ENCODE measurements at regions not wholly inside any gene's neighbourhood (a gene's known extent, or its start where the extent isn't known, plus 50 kb on each side); places are given as distances from the start of the nearest gene placed in this dataset.

- H3K27me3 ChIP-seq (replicated peaks) = no peaks in the 10 kb centered on the region
- in situ Hi-C loops (cut with HindIII; ENCODE audit: low pct_ligation_motif_present, low sequenced_read_pairs) = no loop called here
- H3K36me3 ChIP-seq (replicated peaks) = no peaks in the 10 kb centered on the region
- no peak overlapping the region for H3K4me3 ChIP-seq (ENCODE audit: low read depth, low read length)
- no peak for DNase-seq
- TF ChIP-seq CTCF (IDR thresholded peaks at IDR 0.05; ENCODE audit: low read depth, low read length, missing control alignments) = no peak
- no peak overlapping the region for H3K27ac ChIP-seq
Observed at GRCh38 chr14:71212093-71212492, 304.8 kb downstream of the PCNX1 start.

- TF ChIP-seq CTCF (IDR thresholded peaks at IDR 0.05; ENCODE audit: low read depth, low read length, missing control alignments) = no peak
- in situ Hi-C loops (cut with HindIII; ENCODE audit: low pct_ligation_motif_present, low sequenced_read_pairs) = no loop called here
- H3K27ac ChIP-seq = no peak overlapping the region
- no peak overlapping the region for H3K4me3 ChIP-seq (ENCODE audit: low read depth, low read length)
- DNase-seq = no peak
- no peaks in the 10 kb centered on the region for H3K27me3 ChIP-seq (replicated peaks)
- no peaks in the 10 kb centered on the region for H3K36me3 ChIP-seq (replicated peaks)
Observed at GRCh38 chr14:71212683-71213107, 305.4 kb downstream of the PCNX1 start.

GRCh38 chr14:71214241-71214640 lies 307.0 kb downstream of the PCNX1 start:
- TF ChIP-seq CTCF (IDR thresholded peaks at IDR 0.05; ENCODE audit: low read depth, low read length, missing control alignments) = no peak
- no peak for DNase-seq
- in situ Hi-C loops (cut with HindIII; ENCODE audit: low pct_ligation_motif_present, low sequenced_read_pairs) = no loop called here
- H3K27me3 ChIP-seq (replicated peaks) = no peaks in the 10 kb centered on the region
- H3K36me3 ChIP-seq (replicated peaks) = no peaks in the 10 kb centered on the region
- H3K27ac ChIP-seq = no peak overlapping the region
- H3K4me3 ChIP-seq (ENCODE audit: low read depth, low read length) = no peak overlapping the region

GRCh38 chr14:71220462-71220861 lies 313.2 kb downstream of the PCNX1 start:
- in situ Hi-C loops (cut with HindIII; ENCODE audit: low pct_ligation_motif_present, low sequenced_read_pairs) = no loop called here

GRCh38 chr14:71221119-71221518 lies 313.9 kb downstream of the PCNX1 start:
- DNase-seq = no peak
- peak; percentile 10 for TF ChIP-seq CTCF (IDR thresholded peaks at IDR 0.05; ENCODE audit: low read depth, low read length, missing control alignments)
- no peak overlapping the region for H3K27ac ChIP-seq
- H3K4me3 ChIP-seq (ENCODE audit: low read depth, low read length) = no peak overlapping the region
- H3K36me3 ChIP-seq (replicated peaks) = no peaks in the 10 kb centered on the region
- in situ Hi-C loops (cut with HindIII; ENCODE audit: low pct_ligation_motif_present, low sequenced_read_pairs) = no loop called here
- no peaks in the 10 kb centered on the region for H3K27me3 ChIP-seq (replicated peaks)

More at GRCh38 chr14:71220462-71220861, 313.2 kb downstream of the PCNX1 start:
- Histone ChIP-seq H3K36me3 (replicated peaks) (no peaks in the 10 kb centered on the region), H3K4me3 (ENCODE audit: low read depth, low read length) (no peak overlapping the region), H3K27ac (no peak overlapping the region), H3K27me3 (replicated peaks) (no peaks in the 10 kb centered on the region)
- DNase-seq = no peak
- TF ChIP-seq CTCF (IDR thresholded peaks at IDR 0.05; ENCODE audit: low read depth, low read length, missing control alignments) = no peak

- TF ChIP-seq CTCF (IDR thresholded peaks at IDR 0.05; ENCODE audit: low read depth, low read length, missing control alignments) = no peak
- in situ Hi-C loops (cut with HindIII; ENCODE audit: low pct_ligation_motif_present, low sequenced_read_pairs) = no loop called here
- Histone ChIP-seq H3K27ac (no peak overlapping the region), H3K4me3 (ENCODE audit: low read depth, low read length) (no peak overlapping the region), H3K27me3 (replicated peaks) (no peaks in the 10 kb centered on the region), H3K36me3 (replicated peaks) (no peaks in the 10 kb centered on the region)
- DNase-seq = no peak
Observed at GRCh38 chr14:71225113-71225512, 317.9 kb downstream of the PCNX1 start.

Measured in brain microvascular endothelial cell (primary cell).